Activated naive CD8-positive, alpha-beta T cell treated with anti-CD3 and anti-CD28 coated beads for 36 hours (primary cell): ENCODE measurements at regions not wholly inside any gene's neighbourhood (a gene's known extent, or its start where the extent isn't known, plus 50 kb on each side); places are given as distances from the start of the nearest gene placed in this dataset.
"Not testable (repeated sequence)": the region's sequence is repeated elsewhere in the genome, so short reads cannot be mapped to it uniquely, and the experiment has no call there.

Experiments used
- DNase-seq: peaks from one replicate; pipeline ENCODE4 v3.0.0; 2021
- H3K27ac Mint-ChIP-seq: one replicate; pipeline ENCODE4 v1.8.0; 2022; ENCODE audit warnings: mild to moderate bottlenecking, moderate library complexity, mixed read lengths
- H3K27me3 Mint-ChIP-seq: one replicate; pipeline ENCODE4 v1.8.0; 2022; ENCODE audit warnings: mild to moderate bottlenecking, mixed read lengths
- H3K36me3 Mint-ChIP-seq: one replicate; pipeline ENCODE4 v1.8.0; 2021; ENCODE audit warnings: mild to moderate bottlenecking, mixed read lengths
- H3K4me1 Mint-ChIP-seq: one replicate; pipeline ENCODE4 v1.8.0; 2021; ENCODE audit warnings: mixed read lengths
- H3K4me3 Mint-ChIP-seq: one replicate; pipeline ENCODE4 v1.8.0; 2022; ENCODE audit warnings: mild to moderate bottlenecking, moderate library complexity, mixed read lengths
- H3K9me3 Mint-ChIP-seq: one replicate; pipeline ENCODE4 v1.8.0; 2022; ENCODE audit warnings: mixed read lengths

DNA sequence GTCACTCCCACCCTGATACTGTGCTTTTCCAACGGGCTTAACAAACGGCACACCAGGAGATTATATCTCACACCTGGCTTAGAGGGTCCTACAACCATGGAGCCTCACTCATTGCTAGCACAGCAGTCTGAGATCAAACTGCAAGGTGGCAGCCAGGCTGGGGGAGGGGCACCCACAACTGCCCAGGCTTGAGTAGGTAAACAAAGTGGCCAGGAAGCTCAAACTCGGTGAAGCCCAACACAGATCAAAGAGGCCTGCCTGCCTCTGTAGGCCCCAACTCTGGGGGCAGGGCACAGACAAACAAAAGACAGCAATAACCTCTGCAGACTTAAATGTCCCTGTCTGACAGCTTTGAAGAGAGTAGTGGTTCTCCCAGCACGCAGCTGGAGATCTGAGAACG lies 1022.6 kb downstream of the RAB28 start:
- H3K27ac Mint-ChIP-seq, H3K27me3 Mint-ChIP-seq, DNase-seq, H3K36me3 Mint-ChIP-seq, H3K4me1 Mint-ChIP-seq, H3K4me3 Mint-ChIP-seq, H3K9me3 Mint-ChIP-seq: not testable (repeated sequence)

DNA sequence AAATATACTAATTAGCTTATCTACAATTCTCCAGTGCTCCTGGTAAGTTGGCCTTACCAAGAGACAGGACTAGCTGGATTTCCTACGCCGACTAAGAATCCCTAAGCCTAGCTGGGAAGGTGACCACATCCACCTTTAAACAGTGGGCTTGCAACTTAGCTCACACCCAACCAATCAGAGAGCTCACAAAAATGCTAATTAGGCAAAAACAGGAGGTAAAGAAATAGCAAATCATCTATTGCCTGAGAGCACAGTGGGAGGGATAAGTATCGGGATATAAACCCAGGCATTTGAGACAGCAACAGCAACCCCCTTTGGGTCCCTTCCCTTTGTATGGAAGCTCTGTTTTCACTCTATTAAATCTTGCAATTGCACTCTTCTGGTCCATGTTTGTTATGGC lies 1025.0 kb downstream of the RAB28 start:
- no peak overlapping the region for H3K27ac Mint-ChIP-seq
- no peak overlapping the region for H3K4me3 Mint-ChIP-seq
- no peaks in the 10 kb centered on the region for H3K36me3 Mint-ChIP-seq
- H3K27me3 Mint-ChIP-seq, result no peaks in the 10 kb centered on the region
- no peak for DNase-seq
- H3K9me3 Mint-ChIP-seq, result peaks cover 13% of the 10 kb centered on the region
- no peaks in the 10 kb centered on the region for H3K4me1 Mint-ChIP-seq

DNA sequence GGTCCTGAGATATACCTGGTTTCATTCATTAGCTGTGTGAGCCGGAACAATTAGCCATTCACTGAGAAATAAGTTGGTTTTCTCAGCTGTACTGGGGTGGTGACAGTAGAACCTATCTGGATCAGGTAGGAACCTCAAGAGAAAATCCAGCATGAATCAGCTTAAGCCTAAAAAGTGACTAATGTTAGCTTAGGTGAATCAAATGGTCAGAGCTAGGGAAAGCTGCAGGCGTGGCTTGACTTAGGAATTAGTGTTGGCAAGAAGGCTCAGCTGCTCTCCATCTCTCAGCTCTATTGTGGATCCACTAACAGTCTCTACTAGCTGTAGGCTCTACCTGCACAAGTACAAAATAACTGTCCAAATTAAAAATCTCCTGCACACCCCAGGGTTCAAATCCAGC lies 1025.5 kb downstream of the RAB28 start:
- Mint-ChIP-seq H3K4me3 (no peak overlapping the region), H3K4me1 (no peaks in the 10 kb centered on the region), H3K9me3 (peaks cover 11% of the 10 kb centered on the region), H3K36me3 (no peaks in the 10 kb centered on the region), H3K27ac (no peak overlapping the region), H3K27me3 (no peaks in the 10 kb centered on the region)
- no peak for DNase-seq

DNA sequence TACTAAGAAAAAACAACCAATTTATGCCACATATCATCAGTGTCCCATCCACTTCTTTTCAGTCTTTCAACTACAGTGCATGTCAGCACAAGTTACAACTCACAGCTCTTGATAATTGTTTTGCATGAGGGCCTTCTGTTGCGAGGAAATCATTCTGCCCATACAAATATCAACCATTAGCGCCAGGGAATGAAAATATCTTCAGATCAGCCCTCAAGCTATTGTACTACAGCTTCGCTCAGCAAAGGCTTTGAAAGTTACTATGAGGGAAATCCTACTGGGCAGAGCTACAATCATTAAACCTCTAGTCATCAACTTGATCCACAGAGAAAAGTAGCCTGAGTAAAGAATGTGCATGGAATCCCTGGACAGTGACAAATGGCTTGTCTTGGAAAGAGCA lies 1023.6 kb upstream of the HS3ST1 start:
- Mint-ChIP-seq H3K4me1 (no peaks in the 10 kb centered on the region), H3K36me3 (no peaks in the 10 kb centered on the region), H3K4me3 (no peak overlapping the region), H3K27me3 (no peaks in the 10 kb centered on the region), H3K9me3 (peaks cover 20% of the 10 kb centered on the region), H3K27ac (no peak overlapping the region)
- DNase-seq, result no peak

DNA sequence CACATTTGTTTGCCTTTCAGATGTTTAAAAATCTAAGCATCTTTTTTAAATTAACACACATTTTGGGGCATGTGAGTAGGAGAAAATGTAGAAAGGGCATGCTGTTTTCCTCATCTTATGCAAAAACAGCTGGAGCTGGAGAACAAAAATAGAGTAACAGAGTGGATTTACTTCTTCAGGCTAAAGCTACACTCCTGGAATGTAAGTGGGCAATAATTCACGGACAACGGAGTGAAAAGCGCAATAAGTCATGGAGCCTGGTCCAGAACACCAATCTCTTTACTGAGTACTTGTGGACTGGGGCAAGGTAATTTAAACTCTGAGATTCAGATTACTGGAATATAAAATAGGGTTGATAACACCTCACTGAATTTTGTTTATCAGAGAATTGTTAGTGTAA lies 1018.8 kb upstream of the HS3ST1 start:
- no peak overlapping the region for H3K27ac Mint-ChIP-seq
- DNase-seq, result no peak
- H3K36me3 Mint-ChIP-seq, result no peaks in the 10 kb centered on the region
- H3K27me3 Mint-ChIP-seq, result no peaks in the 10 kb centered on the region
- no peak overlapping the region for H3K4me3 Mint-ChIP-seq
- H3K9me3 Mint-ChIP-seq, result peaks cover 15% of the 10 kb centered on the region
- no peaks in the 10 kb centered on the region for H3K4me1 Mint-ChIP-seq

DNA sequence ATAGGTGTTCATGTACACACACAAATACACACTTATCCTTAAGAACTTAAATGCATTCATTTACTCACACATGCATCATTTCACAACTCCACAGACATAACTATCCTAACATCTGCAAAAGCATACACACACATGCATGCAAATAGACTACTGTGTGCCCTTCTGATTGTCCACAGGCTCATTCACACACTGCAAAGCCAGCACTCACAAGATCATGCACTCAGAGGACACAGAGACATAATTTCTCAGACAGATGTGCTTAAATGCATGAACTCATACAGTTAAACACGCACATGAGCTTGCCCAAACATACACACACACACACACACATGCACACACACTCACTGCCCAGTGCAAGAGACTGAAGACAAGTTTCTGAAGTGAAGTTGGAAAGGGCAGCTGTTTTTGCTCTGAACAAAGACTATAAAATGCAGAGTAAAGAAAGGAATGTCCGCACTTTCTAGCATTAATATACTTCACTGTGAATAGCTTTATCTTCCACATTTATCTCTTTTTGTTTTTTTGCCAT lies 1018.0 kb upstream of the HS3ST1 start:
- no peak for DNase-seq
- H3K4me3 Mint-ChIP-seq, result no peak overlapping the region
- no peaks in the 10 kb centered on the region for H3K36me3 Mint-ChIP-seq
- H3K27me3 Mint-ChIP-seq, result no peaks in the 10 kb centered on the region
- H3K9me3 Mint-ChIP-seq, result peaks cover 15% of the 10 kb centered on the region
- no peaks in the 10 kb centered on the region for H3K4me1 Mint-ChIP-seq
- no peak overlapping the region for H3K27ac Mint-ChIP-seq

DNA sequence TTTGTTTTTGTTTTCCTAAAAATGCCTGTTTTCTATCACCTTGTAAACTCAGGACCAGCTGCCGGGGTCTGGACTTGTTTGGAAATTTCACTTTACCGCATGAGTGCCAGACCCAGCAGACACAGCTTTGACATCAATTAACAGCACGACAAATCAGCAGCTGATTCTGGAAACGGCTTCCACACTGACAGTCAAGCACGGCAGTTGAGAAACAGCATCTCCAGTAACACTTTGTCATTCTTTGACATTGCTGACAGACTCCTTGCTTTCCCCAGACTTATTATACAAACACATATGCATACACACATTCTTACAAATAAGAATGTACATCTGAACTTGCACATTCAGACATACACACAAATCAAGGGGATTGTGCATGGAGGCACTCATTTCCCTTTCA lies 1017.6 kb upstream of the HS3ST1 start:
- no peaks in the 10 kb centered on the region for H3K4me1 Mint-ChIP-seq
- H3K4me3 Mint-ChIP-seq, result no peak overlapping the region
- H3K9me3 Mint-ChIP-seq, result peaks cover 12% of the 10 kb centered on the region
- no peaks in the 10 kb centered on the region for H3K36me3 Mint-ChIP-seq
- H3K27me3 Mint-ChIP-seq, result no peaks in the 10 kb centered on the region
- H3K27ac Mint-ChIP-seq, result no peak overlapping the region
- DNase-seq, result no peak

DNA sequence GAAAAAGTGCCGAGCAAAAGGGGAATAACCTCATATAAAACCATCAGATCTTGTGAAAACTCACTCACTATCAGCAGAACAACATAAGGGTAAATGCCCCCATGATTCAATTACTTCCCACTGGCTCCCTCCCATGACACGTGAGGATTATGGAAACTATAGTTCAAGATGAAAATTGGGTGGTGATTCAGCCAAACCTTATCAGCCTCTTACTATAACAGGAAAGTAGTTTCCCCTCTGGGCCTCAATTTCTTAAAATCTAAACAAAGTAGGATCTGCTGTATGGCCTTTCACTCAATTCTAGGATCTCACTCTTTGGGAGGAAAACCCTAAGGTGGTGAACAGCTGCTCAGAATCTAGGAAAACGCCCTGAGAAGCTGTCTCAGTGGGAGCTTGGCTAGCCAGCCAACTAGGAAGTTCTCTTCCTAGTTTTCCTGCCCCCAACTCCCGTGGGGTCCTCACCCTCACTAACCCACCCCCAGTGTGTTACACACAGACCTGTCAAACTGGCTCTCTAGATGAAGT lies 1017.1 kb upstream of the HS3ST1 start:
- H3K27me3 Mint-ChIP-seq, result no peaks in the 10 kb centered on the region
- no peaks in the 10 kb centered on the region for H3K4me1 Mint-ChIP-seq
- H3K27ac Mint-ChIP-seq, result no peak overlapping the region
- no peak for DNase-seq
- peaks cover 10% of the 10 kb centered on the region for H3K9me3 Mint-ChIP-seq
- H3K4me3 Mint-ChIP-seq, result no peak overlapping the region
- H3K36me3 Mint-ChIP-seq, result no peaks in the 10 kb centered on the region

DNA sequence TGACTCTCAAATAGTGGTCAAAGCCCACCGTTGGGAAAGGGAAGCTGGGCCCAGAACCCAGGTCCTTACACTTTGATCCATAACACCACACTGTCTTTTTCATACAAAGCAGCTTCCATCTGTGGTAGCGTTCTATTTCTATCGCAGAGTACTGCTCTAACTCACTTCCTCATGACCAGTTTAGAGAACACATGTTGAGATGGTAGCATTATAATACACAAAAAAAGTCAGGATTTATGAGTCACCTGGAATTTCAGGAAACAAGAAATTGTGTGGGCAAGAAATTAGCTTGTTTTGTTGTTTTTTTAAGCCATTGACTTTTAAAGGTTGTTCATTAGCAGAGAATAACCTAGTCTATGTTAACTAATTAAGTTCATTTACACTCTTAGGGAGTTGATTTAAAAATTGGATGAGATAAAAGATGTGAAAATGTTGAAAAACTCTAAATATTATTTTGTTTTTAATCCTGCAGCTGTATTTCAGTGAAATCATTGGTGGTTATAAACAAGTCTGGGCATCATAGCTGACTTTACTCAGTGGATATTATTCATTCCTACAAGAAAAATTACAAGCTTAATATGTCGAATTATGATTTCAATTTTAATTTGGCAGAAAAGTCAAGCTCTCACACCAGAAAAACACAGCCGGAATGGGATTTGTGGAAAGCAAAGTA lies 1011.1 kb upstream of the HS3ST1 start:
- H3K4me3 Mint-ChIP-seq, result no peak overlapping the region
- H3K9me3 Mint-ChIP-seq, result peaks cover 1% of the 10 kb centered on the region
- no peaks in the 10 kb centered on the region for H3K4me1 Mint-ChIP-seq
- H3K27me3 Mint-ChIP-seq, result no peaks in the 10 kb centered on the region
- DNase-seq, result no peak
- H3K36me3 Mint-ChIP-seq, result no peaks in the 10 kb centered on the region
- no peak overlapping the region for H3K27ac Mint-ChIP-seq

DNA sequence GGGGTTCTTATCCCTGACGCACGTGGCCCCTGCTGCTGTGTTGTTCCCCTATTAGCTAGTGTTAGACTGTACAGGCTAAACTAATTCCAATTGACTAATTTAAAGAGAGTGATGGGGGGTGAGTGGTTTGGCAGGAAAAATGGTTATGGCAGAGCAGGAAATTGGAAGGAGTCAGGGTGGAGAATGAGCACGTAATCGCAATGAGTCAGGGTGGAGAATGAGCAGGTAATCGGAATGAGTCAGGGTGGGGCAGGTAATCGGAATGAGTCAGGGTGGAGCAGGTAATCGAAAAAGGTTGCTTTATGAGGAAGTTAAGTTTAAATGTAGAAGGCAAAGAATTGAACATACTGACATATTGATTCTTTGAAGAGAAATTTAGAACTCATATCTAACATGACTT lies 1002.6 kb upstream of the HS3ST1 start:
- not testable (repeated sequence) for H3K9me3 Mint-ChIP-seq, H3K27me3 Mint-ChIP-seq, H3K36me3 Mint-ChIP-seq, H3K4me3 Mint-ChIP-seq, H3K4me1 Mint-ChIP-seq, H3K27ac Mint-ChIP-seq, DNase-seq

DNA sequence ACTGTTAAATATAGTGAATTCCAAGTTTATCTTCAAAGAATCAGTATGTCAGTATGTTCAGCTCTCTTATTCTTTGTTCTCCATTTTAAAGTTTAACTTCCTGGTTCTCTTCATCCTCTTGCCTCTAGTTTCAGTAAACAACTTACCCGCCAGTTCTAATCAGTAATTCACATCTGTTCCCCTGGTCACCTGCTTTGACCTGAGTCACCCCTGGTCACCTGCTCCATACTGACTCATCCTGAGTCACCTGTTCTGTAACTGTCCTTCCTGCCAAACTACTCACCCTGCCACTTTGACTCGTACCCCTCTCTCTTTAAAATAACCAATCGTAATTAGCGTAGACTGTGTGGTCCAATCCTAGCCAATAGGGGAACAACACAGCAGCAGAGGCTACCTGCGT lies 992.7 kb upstream of the HS3ST1 start:
- H3K9me3 Mint-ChIP-seq, result peaks cover 9% of the 10 kb centered on the region
- H3K4me3 Mint-ChIP-seq, result no peak overlapping the region
- H3K27me3 Mint-ChIP-seq, result no peaks in the 10 kb centered on the region
- no peaks in the 10 kb centered on the region for H3K4me1 Mint-ChIP-seq
- H3K27ac Mint-ChIP-seq, result no peak overlapping the region
- no peak for DNase-seq
- no peaks in the 10 kb centered on the region for H3K36me3 Mint-ChIP-seq

DNA sequence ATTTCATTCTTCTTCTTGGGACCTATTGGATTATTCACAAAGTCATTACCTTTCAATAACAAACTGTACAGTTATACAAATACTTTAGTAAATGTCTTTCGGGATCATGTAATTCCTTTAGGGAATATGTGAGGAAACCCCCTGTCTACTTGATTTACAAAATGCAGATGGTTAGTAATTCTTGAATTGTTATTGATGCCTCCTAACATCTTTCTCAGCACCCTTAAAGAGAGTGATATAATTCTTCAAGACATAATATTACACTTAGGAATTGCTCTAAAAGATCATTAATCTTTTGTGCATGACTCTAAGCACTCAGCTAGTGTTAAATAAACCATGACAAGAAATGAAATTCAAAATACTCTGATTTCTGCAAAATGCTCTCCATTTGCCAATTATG lies 988.1 kb upstream of the HS3ST1 start:
- H3K9me3 Mint-ChIP-seq, result peaks cover 5% of the 10 kb centered on the region
- DNase-seq, result no peak
- no peaks in the 10 kb centered on the region for H3K4me1 Mint-ChIP-seq
- no peaks in the 10 kb centered on the region for H3K36me3 Mint-ChIP-seq
- H3K27me3 Mint-ChIP-seq, result no peaks in the 10 kb centered on the region
- H3K4me3 Mint-ChIP-seq, result no peak overlapping the region
- H3K27ac Mint-ChIP-seq, result no peak overlapping the region

DNA sequence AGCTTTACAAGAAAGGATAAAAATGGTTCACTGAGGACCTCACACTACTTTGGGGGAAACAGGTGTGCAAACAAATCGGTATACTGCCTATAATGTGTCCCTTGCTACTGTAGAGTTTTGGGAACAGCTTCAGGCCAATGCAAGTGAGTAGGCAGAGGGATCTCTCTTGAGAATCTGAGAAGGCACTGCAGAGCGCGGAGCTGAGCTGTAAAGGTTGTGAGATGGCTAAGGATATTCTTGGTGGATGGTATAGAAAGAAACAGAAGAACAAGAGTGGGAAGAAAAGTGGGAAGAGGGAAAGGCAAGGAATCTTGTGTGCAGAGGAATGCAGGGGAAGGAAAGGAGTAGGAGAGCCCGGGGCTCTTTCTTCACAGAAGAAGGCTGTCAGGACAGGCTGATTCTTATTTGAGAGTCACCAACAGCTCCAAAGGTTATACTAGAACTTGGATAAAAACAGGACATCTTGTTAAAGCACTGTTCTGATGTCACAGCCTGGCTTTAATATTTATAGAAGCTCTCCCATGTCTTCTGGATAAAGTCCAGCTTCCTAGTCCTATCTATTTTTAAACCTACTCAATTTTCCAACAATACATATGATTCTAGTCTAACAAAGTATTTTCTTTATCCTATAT lies 985.6 kb upstream of the HS3ST1 start:
- H3K9me3 Mint-ChIP-seq, result no peaks in the 10 kb centered on the region
- no peaks in the 10 kb centered on the region for H3K36me3 Mint-ChIP-seq
- H3K27ac Mint-ChIP-seq, result no peak overlapping the region
- H3K4me3 Mint-ChIP-seq, result no peak overlapping the region
- H3K4me1 Mint-ChIP-seq, result no peaks in the 10 kb centered on the region
- no peaks in the 10 kb centered on the region for H3K27me3 Mint-ChIP-seq
- no peak for DNase-seq

DNA sequence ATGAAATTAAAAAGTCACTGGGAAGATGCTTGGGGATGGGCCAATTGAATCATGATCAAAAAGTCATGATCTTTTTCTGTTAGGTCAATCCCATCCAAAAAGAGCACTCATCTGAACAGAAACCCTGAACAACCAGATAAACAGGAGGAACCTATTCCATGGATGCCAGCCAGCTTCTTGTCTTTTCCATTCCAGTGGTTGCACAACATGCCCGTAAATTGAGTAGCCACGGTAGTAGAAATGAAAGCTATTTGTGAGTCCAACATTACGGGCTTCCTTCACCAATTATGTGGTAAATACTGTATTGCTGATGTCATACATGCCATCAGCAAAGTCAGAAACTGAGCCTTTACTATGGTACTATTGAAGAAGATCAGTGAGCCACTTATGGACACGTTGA lies 982.4 kb upstream of the HS3ST1 start:
- H3K4me1 Mint-ChIP-seq, result no peaks in the 10 kb centered on the region
- H3K36me3 Mint-ChIP-seq, result no peaks in the 10 kb centered on the region
- no peak for DNase-seq
- H3K4me3 Mint-ChIP-seq, result no peak overlapping the region
- H3K27me3 Mint-ChIP-seq, result no peaks in the 10 kb centered on the region
- H3K9me3 Mint-ChIP-seq, result peaks cover 4% of the 10 kb centered on the region
- no peak overlapping the region for H3K27ac Mint-ChIP-seq

DNA sequence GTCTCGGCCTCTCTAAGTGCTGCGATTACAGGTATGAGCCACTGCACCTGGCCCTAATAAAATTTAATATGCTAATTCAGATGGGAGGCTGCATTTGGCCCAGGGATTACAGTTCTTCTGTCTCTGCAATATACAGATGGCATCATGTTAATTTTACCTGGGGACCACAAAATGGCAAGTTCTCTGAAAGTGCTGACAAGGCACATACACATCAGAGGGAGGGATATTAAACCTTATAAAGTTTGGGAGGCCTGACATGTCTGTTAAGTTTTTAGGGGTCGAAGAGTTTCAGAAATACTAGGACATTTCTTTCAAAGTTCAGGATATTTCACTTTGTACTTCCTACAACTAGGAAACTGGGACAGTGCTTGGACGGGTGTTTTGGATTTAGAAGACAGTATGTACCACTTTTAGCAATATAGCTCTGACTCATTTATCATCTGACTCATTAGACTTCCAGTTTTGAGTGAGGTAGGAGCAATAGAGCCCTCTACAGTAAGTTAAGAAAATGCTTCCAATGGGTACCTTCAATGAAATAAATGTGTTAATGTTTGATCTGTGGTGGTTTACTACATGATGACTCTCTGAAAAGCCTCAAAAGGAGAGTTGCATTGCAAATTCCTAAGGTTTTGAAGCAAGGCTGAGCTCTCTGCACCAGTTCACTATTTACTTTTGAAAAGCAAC lies 981.0 kb upstream of the HS3ST1 start:
- Mint-ChIP-seq H3K4me1 (no peaks in the 10 kb centered on the region), H3K27ac (no peak overlapping the region), H3K9me3 (peaks cover 4% of the 10 kb centered on the region), H3K4me3 (no peak overlapping the region), H3K36me3 (no peaks in the 10 kb centered on the region), H3K27me3 (no peaks in the 10 kb centered on the region)
- DNase-seq, result no peak
